OCI-LY3 (cell line): ENCODE measurements at regions not wholly inside any gene's neighbourhood (a gene's known extent, or its start where the extent isn't known, plus 50 kb on each side); places are given as distances from the start of the nearest gene placed in this dataset.

ENCODE experiments used
- H2AFZ ChIP-seq: fragments of 200-600, 300-600 bp; shearing (Covaris generic); 2 replicates; pipeline ENCODE4 v1.6.0; 2014; ENCODE audit warnings: antibody characterized with exemption, low read depth, low read length
- H3K27ac ChIP-seq: fragments of 200-600, 300-600 bp; sonication (generic); 2 replicates; pipeline ENCODE4 v1.5.1; 2014; ENCODE audit warnings: mild to moderate bottlenecking, low read length, moderate library complexity, mixed read lengths
- H3K27me3 ChIP-seq: fragments of 200-600, 300-600 bp; sonication (generic); 2 replicates; pipeline ENCODE4 v1.6.1; 2014; ENCODE audit warnings: low read depth, low read length, mixed read lengths
- H3K36me3 ChIP-seq: fragments of 200-600, 300-600 bp; sonication (generic); replicated peaks from 2 replicates; pipeline ENCODE3; 2014; ENCODE audit warnings: low read depth, low read length, mixed read lengths
- H3K4me1 ChIP-seq: fragments of 300-600, 200-600 bp; sonication (generic); 2 replicates; pipeline ENCODE4 v1.6.1; 2014; ENCODE audit warnings: low read length, mixed read lengths
- H3K4me2 ChIP-seq: fragments of 200-600, 300-600 bp; sonication (generic); 2 replicates; pipeline ENCODE4 v1.6.1; 2014; ENCODE audit warnings: low read length, mixed read lengths
- H3K4me3 ChIP-seq: fragments of 300-600, 200-600 bp; sonication (generic); 2 replicates; pipeline ENCODE4 v1.5.1; 2014; ENCODE audit warnings: antibody characterized with exemption, mild to moderate bottlenecking, low read length, moderate library complexity
- H3K79me2 ChIP-seq: fragments of 300-600, 200-600 bp; shearing (Covaris generic); 2 replicates; pipeline ENCODE4 v1.6.1; 2014; ENCODE audit warnings: mild to moderate bottlenecking, low read length, mixed read lengths
- H3K9ac ChIP-seq: fragments of 300-600, 200-600 bp; shearing (Covaris generic); 2 replicates; pipeline ENCODE4 v1.6.0; 2014; ENCODE audit warnings: mild to moderate bottlenecking, low read length, moderate library complexity
- H3K9me3 ChIP-seq: fragments of 200-600, 300-600 bp; shearing (Covaris generic); 2 replicates; pipeline ENCODE4 v1.6.1; 2014; ENCODE audit warnings: low read length, mixed read lengths; ENCODE audit not compliant: insufficient read depth
- H4K20me1 ChIP-seq: fragments of 200-600, 300-600 bp; sonication (generic); 2 replicates; pipeline ENCODE4 v1.6.1; 2016; ENCODE audit warnings: low read length, mixed read lengths; ENCODE audit not compliant: insufficient read depth
- CTCF ChIP-seq: fragments of 200-600, 300-600 bp; sonication (generic); IDR thresholded peaks from 2 replicates; pipeline ENCODE4 v1.5.1; 2014; ENCODE audit warnings: antibody characterized with exemption, low read length, low read depth
- EZH2phosphoT487 ChIP-seq: fragments of 200-600 bp; shearing (Covaris generic); IDR thresholded peaks from 2 replicates; pipeline ENCODE4 v1.6.1; 2018; ENCODE audit warnings: antibody characterized with exemption, mixed run types, low read depth

- TF ChIP-seq CTCF (no peak), EZH2phosphoT487 (no peak)
- no peak overlapping the region for H3K4me2 ChIP-seq
- H4K20me1 ChIP-seq = no peaks in the 10 kb centered on the region
- H3K27ac ChIP-seq = no peak overlapping the region
- H3K4me3 ChIP-seq = no peak overlapping the region
- peaks cover 29% of the 10 kb centered on the region for H3K4me1 ChIP-seq
- H3K9ac ChIP-seq = no peak overlapping the region
- no peak overlapping the region for H2AFZ ChIP-seq
- peaks cover 4% of the 10 kb centered on the region for H3K36me3 ChIP-seq
- H3K79me2 ChIP-seq = no peaks in the 10 kb centered on the region
- no peaks in the 10 kb centered on the region for H3K9me3 ChIP-seq
- H3K27me3 ChIP-seq = no peaks in the 10 kb centered on the region
Measured at GRCh38 chr4:128519163-128519830, 231.7 kb upstream of the PGRMC2 start.

- Histone ChIP-seq H3K9ac (peak overlapping the region; percentile 39; the same call in 1 of the 2 replicates), H4K20me1 (no peaks in the 10 kb centered on the region), H3K79me2 (no peaks in the 10 kb centered on the region), H3K4me2 (peak overlapping the region; percentile 72), H3K9me3 (no peaks in the 10 kb centered on the region), H2AFZ (no peak overlapping the region), H3K4me1 (peaks cover 35% of the 10 kb centered on the region), H3K4me3 (peak overlapping the region; percentile 51), H3K27me3 (no peaks in the 10 kb centered on the region), H3K27ac (peak overlapping the region; percentile 55), H3K36me3 (peaks cover 4% of the 10 kb centered on the region)
- TF ChIP-seq CTCF = no peak
- no peak for TF ChIP-seq EZH2phosphoT487
Measured at GRCh38 chr4:128517739-128518510, 230.3 kb upstream of the PGRMC2 start.

- H2AFZ ChIP-seq = no peak overlapping the region
- H3K9me3 ChIP-seq = no peaks in the 10 kb centered on the region
- TF ChIP-seq EZH2phosphoT487 (no peak), CTCF (no peak)
- H3K27me3 ChIP-seq = no peaks in the 10 kb centered on the region
- H4K20me1 ChIP-seq = no peaks in the 10 kb centered on the region
- H3K36me3 ChIP-seq = peaks cover 4% of the 10 kb centered on the region
- peak overlapping the region; percentile 18; the same call in 1 of the 2 replicates for H3K9ac ChIP-seq
- H3K4me3 ChIP-seq = peak overlapping the region; percentile 38
- H3K4me2 ChIP-seq = peak overlapping the region; percentile 72
- H3K4me1 ChIP-seq = peaks cover 35% of the 10 kb centered on the region
- H3K79me2 ChIP-seq = no peaks in the 10 kb centered on the region
- peak overlapping the region; percentile 55 for H3K27ac ChIP-seq
Measured at GRCh38 chr4:128517096-128517738, 229.6 kb upstream of the PGRMC2 start.
